ENCODE measurements at regions not wholly inside any gene's neighbourhood (a gene's known extent, or its start where the extent isn't known, plus 50 kb on each side); places are given as distances from the start of the nearest gene placed in this dataset.
"Not testable (repeated sequence)": the region's sequence is repeated elsewhere in the genome, so short reads cannot be mapped to it uniquely, and the experiment has no call there.

GRCh38 chr20:19835533-19836222 lies 77.6 kb downstream of the RIN2 start:
- no peak for DNase-seq

- no peak for DNase-seq
These were observed 80.4 kb downstream of the RIN2 start for GRCh38 chr20:19838468-19838867.

DNA sequence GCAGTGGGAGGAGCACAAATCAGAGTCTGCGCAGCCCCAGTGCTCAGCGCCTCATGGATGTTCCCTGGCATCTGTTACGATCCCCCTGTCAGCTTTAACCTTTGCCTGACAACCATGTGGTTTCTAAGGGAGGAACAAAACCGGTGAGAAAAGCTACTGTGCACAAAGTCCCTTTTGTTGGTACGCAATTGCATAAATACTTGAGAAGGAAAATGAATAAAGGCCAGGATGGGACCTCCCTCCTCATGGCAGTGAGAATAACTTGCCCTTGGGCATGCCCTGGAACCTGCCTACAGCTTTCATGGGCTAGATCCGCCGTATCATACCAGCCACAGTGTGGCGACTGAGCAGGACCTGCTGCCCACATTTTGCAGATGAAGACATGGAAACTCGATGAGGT lies 81.0 kb downstream of the RIN2 start:
- DNase-seq = no peak

- no peak for DNase-seq
These were observed 82.2 kb downstream of the RIN2 start for GRCh38 chr20:19840111-19840710.

DNA sequence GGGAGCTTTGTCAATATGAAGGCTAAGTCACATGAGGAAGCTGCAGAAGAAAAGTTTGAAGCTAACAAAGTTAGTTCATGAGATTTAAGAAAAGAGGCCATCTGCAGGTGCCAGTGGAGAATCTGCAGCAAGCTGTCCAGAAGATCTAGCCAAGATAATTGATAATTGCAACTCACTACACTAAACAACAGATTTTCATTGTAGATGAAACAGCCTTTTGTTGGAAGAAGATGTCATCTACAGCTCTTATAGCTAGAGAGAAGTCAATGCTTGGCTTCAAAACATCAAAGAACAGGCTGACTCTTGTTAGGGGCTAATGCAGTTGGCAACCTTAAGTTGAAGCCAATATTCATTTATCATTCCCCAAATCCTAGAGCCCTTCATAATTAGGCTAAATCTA lies 83.7 kb downstream of the RIN2 start:
- DNase-seq = no peak

DNA sequence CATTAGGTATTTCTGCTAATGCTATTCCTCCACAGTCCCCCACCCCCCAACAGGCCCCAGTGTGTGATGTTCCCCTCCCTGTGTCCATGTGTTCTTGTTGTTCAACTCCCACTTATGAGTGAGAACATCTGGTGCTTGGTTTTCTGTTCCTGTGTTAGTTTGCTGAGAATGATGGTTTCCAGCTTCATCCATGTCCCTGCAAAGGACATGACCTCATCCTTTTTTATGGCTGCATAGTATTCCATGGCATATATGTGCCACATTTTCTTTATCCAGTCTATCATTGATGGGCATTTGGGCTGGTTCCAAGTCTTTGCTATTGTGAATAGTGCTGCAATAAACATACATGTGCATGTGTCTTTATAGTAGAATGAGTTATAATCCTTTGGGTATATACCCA lies 86.8 kb downstream of the RIN2 start:
- DNase-seq = not testable (repeated sequence)

DNA sequence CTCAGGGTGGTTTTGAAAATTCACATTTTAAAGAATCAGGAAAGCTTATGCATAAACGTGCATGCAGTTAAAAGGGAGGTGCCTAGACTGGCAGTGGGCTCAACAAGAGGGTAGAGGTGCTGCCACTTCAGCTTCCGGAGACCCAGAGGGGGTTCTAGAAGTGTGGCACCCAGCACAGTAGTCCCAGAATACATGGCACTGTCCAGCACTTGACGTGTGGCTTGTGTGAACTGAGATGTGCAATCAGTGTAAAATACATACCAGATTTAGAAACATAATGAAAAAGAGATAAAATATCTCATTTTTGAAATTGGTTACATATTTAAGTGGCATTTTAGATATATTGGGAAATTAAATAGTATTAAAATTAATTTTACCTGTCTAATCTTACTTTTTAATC lies 89.3 kb downstream of the RIN2 start:
- DNase-seq = no peak

- DNase-seq = no peak
These were observed 91.5 kb downstream of the RIN2 start for GRCh38 chr20:19849341-19850197.

DNA sequence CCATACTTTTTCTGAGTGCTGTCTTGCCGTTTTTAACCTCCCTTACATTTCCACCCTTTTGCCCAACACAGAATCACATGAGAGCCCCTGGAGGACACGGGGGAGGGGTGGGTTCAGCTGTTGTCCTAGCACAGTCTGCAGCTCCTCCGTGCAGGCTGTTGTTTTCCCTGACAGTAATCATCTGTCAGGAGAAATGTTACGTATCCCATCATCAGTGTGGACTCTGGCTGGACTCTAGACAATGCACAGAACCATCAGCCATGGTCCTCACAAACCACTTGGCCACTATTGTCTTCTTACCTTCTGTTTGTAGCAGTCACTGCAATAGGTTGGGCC lies 92.1 kb downstream of the RIN2 start:
- no peak for DNase-seq

GRCh38 chr20:19851861-19852260 lies 93.8 kb downstream of the RIN2 start:
- DNase-seq = no peak

- no peak for DNase-seq
These were observed 97.4 kb downstream of the RIN2 start for GRCh38 chr20:19855416-19855815.

GRCh38 chr20:19858466-19859371 lies 100.7 kb downstream of the RIN2 start:
- DNase-seq = no peak

DNA sequence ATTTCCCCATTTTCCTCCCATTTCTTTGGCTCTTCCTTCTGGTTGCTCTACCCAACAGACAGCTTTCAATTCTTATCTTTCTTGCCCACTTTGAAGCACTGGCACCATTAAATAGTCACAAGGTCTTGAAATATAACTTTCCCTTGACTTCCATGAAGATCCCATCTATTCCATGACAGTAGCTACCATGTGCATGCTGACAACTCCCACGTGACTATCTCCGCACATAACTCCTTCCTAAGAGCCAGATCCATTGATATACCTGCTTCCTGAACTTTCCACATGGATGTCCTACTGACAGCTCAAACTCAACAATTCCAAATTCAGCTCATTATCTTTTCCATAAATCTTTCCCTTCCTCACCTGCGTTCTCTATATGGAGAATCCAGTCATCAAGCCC lies 101.4 kb downstream of the RIN2 start:
- DNase-seq = no peak

GRCh38 chr20:19860737-19861136 lies 102.7 kb downstream of the RIN2 start:
- DNase-seq = no peak

DNA sequence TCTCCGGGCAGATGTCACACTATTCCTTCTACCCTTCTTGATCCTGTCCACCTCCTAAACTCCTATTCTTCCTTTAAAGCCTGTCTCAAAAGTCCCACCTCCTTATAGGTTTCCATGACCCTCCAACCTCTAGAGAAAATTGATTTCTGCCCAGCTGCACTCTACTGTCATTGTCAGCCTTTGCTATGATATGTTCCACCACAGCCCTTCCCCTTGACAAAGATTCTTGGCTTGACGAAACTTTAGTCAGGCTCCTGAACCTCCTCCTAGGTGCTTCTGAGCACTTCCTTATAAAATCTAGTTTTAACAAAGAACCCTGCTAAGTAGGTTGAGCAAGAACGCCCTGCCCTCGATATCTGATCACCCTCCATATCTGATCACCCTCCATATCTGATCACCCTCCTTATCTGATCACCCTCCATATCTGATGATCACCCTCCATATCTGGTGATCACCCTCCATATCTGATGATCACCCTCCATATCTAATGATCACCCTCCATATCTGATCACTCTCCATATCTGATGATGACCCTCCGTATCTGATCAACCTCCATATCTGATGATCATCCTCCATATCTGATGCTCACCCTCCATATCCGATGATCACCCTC lies 103.2 kb downstream of the RIN2 start:
- no peak for DNase-seq

GRCh38 chr20:19864130-19864529 lies 106.1 kb downstream of the RIN2 start:
- DNase-seq = no peak

GRCh38 chr20:19866070-19866469 lies 108.0 kb downstream of the RIN2 start:
- DNase-seq = no peak

GRCh38 chr20:19867074-19867473 lies 109.0 kb downstream of the RIN2 start:
- DNase-seq = no peak

- peak; percentile 44 for DNase-seq
These were observed 109.9 kb downstream of the RIN2 start for GRCh38 chr20:19867940-19868371.

- peak; percentile 14 for DNase-seq
These were observed 110.4 kb downstream of the RIN2 start for GRCh38 chr20:19868441-19868840.

DNA sequence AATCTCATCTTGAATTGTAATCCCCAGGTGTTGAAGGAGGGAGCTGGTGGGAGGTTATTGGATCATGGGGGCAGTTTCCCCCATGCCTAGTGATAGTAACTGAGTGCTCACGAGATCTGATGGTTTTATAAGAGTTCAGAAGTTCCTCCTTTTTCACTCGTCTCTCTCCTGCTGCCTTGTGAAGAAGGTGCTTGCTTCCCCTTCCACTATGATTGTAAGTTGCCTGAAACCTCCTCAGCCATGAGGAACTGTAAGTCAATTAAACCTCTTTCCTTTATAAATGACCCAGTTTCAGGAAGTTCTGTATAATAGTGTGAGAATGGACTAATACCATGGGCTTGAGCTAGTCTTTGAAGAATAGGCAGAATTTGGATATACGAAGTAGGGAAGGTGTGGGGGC lies 113.9 kb downstream of the RIN2 start:
- no peak for DNase-seq

- DNase-seq = no peak
These were observed 116.1 kb downstream of the RIN2 start for GRCh38 chr20:19874040-19874727.
